ENCODE measurements at regions not wholly inside any gene's neighbourhood (a gene's known extent, or its start where the extent isn't known, plus 50 kb on each side); places are given as distances from the start of the nearest gene placed in this dataset.

GRCh38 chr4:57460967-57461366, 350.8 kb upstream of the IGFBP7 start:
- Histone ChIP-seq H3K9ac (ENCODE audit: low read length) (no peak overlapping the region), H3K4me3 (ENCODE audit: low read depth in 1 of 2, low read length in 2 of 2) (no peak overlapping the region), H3K9me3 (ENCODE audit: low read length) (no peaks in the 10 kb centered on the region), H3K4me1 (ENCODE audit: insufficient read depth, low read length) (no peaks in the 10 kb centered on the region), H3K36me3 (ENCODE audit: insufficient read depth, low read length) (no peaks in the 10 kb centered on the region), H3K27ac (ENCODE audit: low read depth, low read length) (no peak overlapping the region), H3K27me3 (ENCODE audit: control insufficient read depth in 1 of 2, insufficient read depth in 2 of 2, low read length in 2 of 2) (no peaks in the 10 kb centered on the region)

GRCh38 chr4:57448901-57449300, 338.7 kb upstream of the IGFBP7 start:
- H3K9me3 ChIP-seq (ENCODE audit: low read length): no peaks in the 10 kb centered on the region
- H3K27ac ChIP-seq (ENCODE audit: low read depth, low read length): no peak overlapping the region
- no peak overlapping the region for H3K9ac ChIP-seq (ENCODE audit: low read length)
- no peaks in the 10 kb centered on the region for H3K27me3 ChIP-seq (ENCODE audit: control insufficient read depth in 1 of 2, insufficient read depth in 2 of 2, low read length in 2 of 2)
- H3K4me1 ChIP-seq (ENCODE audit: insufficient read depth, low read length): no peaks in the 10 kb centered on the region
- no peaks in the 10 kb centered on the region for H3K36me3 ChIP-seq (ENCODE audit: insufficient read depth, low read length)
- no peak overlapping the region for H3K4me3 ChIP-seq (ENCODE audit: low read depth in 1 of 2, low read length in 2 of 2)

GRCh38 chr4:57448452-57448851, 338.3 kb upstream of the IGFBP7 start:
- H3K27me3 ChIP-seq (ENCODE audit: control insufficient read depth in 1 of 2, insufficient read depth in 2 of 2, low read length in 2 of 2): no peaks in the 10 kb centered on the region
- no peaks in the 10 kb centered on the region for H3K4me1 ChIP-seq (ENCODE audit: insufficient read depth, low read length)
- H3K4me3 ChIP-seq (ENCODE audit: low read depth in 1 of 2, low read length in 2 of 2): no peak overlapping the region
- no peaks in the 10 kb centered on the region for H3K9me3 ChIP-seq (ENCODE audit: low read length)
- H3K9ac ChIP-seq (ENCODE audit: low read length): no peak overlapping the region
- H3K27ac ChIP-seq (ENCODE audit: low read depth, low read length): no peak overlapping the region
- no peaks in the 10 kb centered on the region for H3K36me3 ChIP-seq (ENCODE audit: insufficient read depth, low read length)

GRCh38 chr4:57446266-57446665, 336.1 kb upstream of the IGFBP7 start:
- Histone ChIP-seq H3K27me3 (ENCODE audit: control insufficient read depth in 1 of 2, insufficient read depth in 2 of 2, low read length in 2 of 2) (no peaks in the 10 kb centered on the region), H3K4me3 (ENCODE audit: low read depth in 1 of 2, low read length in 2 of 2) (no peak overlapping the region), H3K36me3 (ENCODE audit: insufficient read depth, low read length) (no peaks in the 10 kb centered on the region), H3K9me3 (ENCODE audit: low read length) (no peaks in the 10 kb centered on the region), H3K4me1 (ENCODE audit: insufficient read depth, low read length) (no peaks in the 10 kb centered on the region), H3K27ac (ENCODE audit: low read depth, low read length) (no peak overlapping the region), H3K9ac (ENCODE audit: low read length) (no peak overlapping the region)

GRCh38 chr4:57445686-57446085, 335.5 kb upstream of the IGFBP7 start:
- H3K27me3 ChIP-seq (ENCODE audit: control insufficient read depth in 1 of 2, insufficient read depth in 2 of 2, low read length in 2 of 2): no peaks in the 10 kb centered on the region
- no peaks in the 10 kb centered on the region for H3K36me3 ChIP-seq (ENCODE audit: insufficient read depth, low read length)
- no peaks in the 10 kb centered on the region for H3K9me3 ChIP-seq (ENCODE audit: low read length)
- no peaks in the 10 kb centered on the region for H3K4me1 ChIP-seq (ENCODE audit: insufficient read depth, low read length)
- H3K9ac ChIP-seq (ENCODE audit: low read length): no peak overlapping the region
- no peak overlapping the region for H3K4me3 ChIP-seq (ENCODE audit: low read depth in 1 of 2, low read length in 2 of 2)
- no peak overlapping the region for H3K27ac ChIP-seq (ENCODE audit: low read depth, low read length)

GRCh38 chr4:57444671-57445070, 334.5 kb upstream of the IGFBP7 start:
- Histone ChIP-seq H3K27me3 (ENCODE audit: control insufficient read depth in 1 of 2, insufficient read depth in 2 of 2, low read length in 2 of 2) (no peaks in the 10 kb centered on the region), H3K27ac (ENCODE audit: low read depth, low read length) (no peak overlapping the region), H3K4me3 (ENCODE audit: low read depth in 1 of 2, low read length in 2 of 2) (no peak overlapping the region), H3K9me3 (ENCODE audit: low read length) (no peaks in the 10 kb centered on the region), H3K9ac (ENCODE audit: low read length) (no peak overlapping the region), H3K4me1 (ENCODE audit: insufficient read depth, low read length) (no peaks in the 10 kb centered on the region), H3K36me3 (ENCODE audit: insufficient read depth, low read length) (no peaks in the 10 kb centered on the region)

GRCh38 chr4:57443787-57444186, 333.6 kb upstream of the IGFBP7 start:
- Histone ChIP-seq H3K4me1 (ENCODE audit: insufficient read depth, low read length) (no peaks in the 10 kb centered on the region), H3K36me3 (ENCODE audit: insufficient read depth, low read length) (no peaks in the 10 kb centered on the region), H3K27me3 (ENCODE audit: control insufficient read depth in 1 of 2, insufficient read depth in 2 of 2, low read length in 2 of 2) (no peaks in the 10 kb centered on the region), H3K27ac (ENCODE audit: low read depth, low read length) (no peak overlapping the region), H3K9ac (ENCODE audit: low read length) (no peak overlapping the region), H3K4me3 (ENCODE audit: low read depth in 1 of 2, low read length in 2 of 2) (no peak overlapping the region), H3K9me3 (ENCODE audit: low read length) (no peaks in the 10 kb centered on the region)

- Histone ChIP-seq H3K27ac (ENCODE audit: low read depth, low read length) (no peak overlapping the region), H3K36me3 (ENCODE audit: insufficient read depth, low read length) (no peaks in the 10 kb centered on the region), H3K9me3 (ENCODE audit: low read length) (no peaks in the 10 kb centered on the region), H3K27me3 (ENCODE audit: control insufficient read depth in 1 of 2, insufficient read depth in 2 of 2, low read length in 2 of 2) (no peaks in the 10 kb centered on the region), H3K4me3 (ENCODE audit: low read depth in 1 of 2, low read length in 2 of 2) (no peak overlapping the region), H3K4me1 (ENCODE audit: insufficient read depth, low read length) (no peaks in the 10 kb centered on the region), H3K9ac (ENCODE audit: low read length) (no peak overlapping the region)
Measured at GRCh38 chr4:57443308-57443707, 333.1 kb upstream of the IGFBP7 start.

- H3K4me1 ChIP-seq (ENCODE audit: insufficient read depth, low read length): no peaks in the 10 kb centered on the region
- no peaks in the 10 kb centered on the region for H3K36me3 ChIP-seq (ENCODE audit: insufficient read depth, low read length)
- no peaks in the 10 kb centered on the region for H3K9me3 ChIP-seq (ENCODE audit: low read length)
- H3K9ac ChIP-seq (ENCODE audit: low read length): no peak overlapping the region
- H3K27me3 ChIP-seq (ENCODE audit: control insufficient read depth in 1 of 2, insufficient read depth in 2 of 2, low read length in 2 of 2): no peaks in the 10 kb centered on the region
- H3K4me3 ChIP-seq (ENCODE audit: low read depth in 1 of 2, low read length in 2 of 2): no peak overlapping the region
- no peak overlapping the region for H3K27ac ChIP-seq (ENCODE audit: low read depth, low read length)
Measured at GRCh38 chr4:57442831-57443291, 332.7 kb upstream of the IGFBP7 start.

GRCh38 chr4:57442241-57442640, 332.1 kb upstream of the IGFBP7 start:
- Histone ChIP-seq H3K27ac (ENCODE audit: low read depth, low read length) (no peak overlapping the region), H3K4me3 (ENCODE audit: low read depth in 1 of 2, low read length in 2 of 2) (no peak overlapping the region), H3K36me3 (ENCODE audit: insufficient read depth, low read length) (no peaks in the 10 kb centered on the region), H3K4me1 (ENCODE audit: insufficient read depth, low read length) (no peaks in the 10 kb centered on the region), H3K27me3 (ENCODE audit: control insufficient read depth in 1 of 2, insufficient read depth in 2 of 2, low read length in 2 of 2) (no peaks in the 10 kb centered on the region), H3K9me3 (ENCODE audit: low read length) (no peaks in the 10 kb centered on the region), H3K9ac (ENCODE audit: low read length) (no peak overlapping the region)

- Histone ChIP-seq H3K4me3 (ENCODE audit: low read depth in 1 of 2, low read length in 2 of 2) (no peak overlapping the region), H3K36me3 (ENCODE audit: insufficient read depth, low read length) (no peaks in the 10 kb centered on the region), H3K27me3 (ENCODE audit: control insufficient read depth in 1 of 2, insufficient read depth in 2 of 2, low read length in 2 of 2) (no peaks in the 10 kb centered on the region), H3K9me3 (ENCODE audit: low read length) (no peaks in the 10 kb centered on the region), H3K27ac (ENCODE audit: low read depth, low read length) (no peak overlapping the region), H3K4me1 (ENCODE audit: insufficient read depth, low read length) (no peaks in the 10 kb centered on the region), H3K9ac (ENCODE audit: low read length) (no peak overlapping the region)
Measured at GRCh38 chr4:57437649-57438048, 327.5 kb upstream of the IGFBP7 start.

GRCh38 chr4:57435300-57435699, 325.1 kb upstream of the IGFBP7 start:
- no peaks in the 10 kb centered on the region for H3K36me3 ChIP-seq (ENCODE audit: insufficient read depth, low read length)
- H3K27me3 ChIP-seq (ENCODE audit: control insufficient read depth in 1 of 2, insufficient read depth in 2 of 2, low read length in 2 of 2): no peaks in the 10 kb centered on the region
- H3K4me1 ChIP-seq (ENCODE audit: insufficient read depth, low read length): no peaks in the 10 kb centered on the region
- H3K9me3 ChIP-seq (ENCODE audit: low read length): no peaks in the 10 kb centered on the region
- H3K4me3 ChIP-seq (ENCODE audit: low read depth in 1 of 2, low read length in 2 of 2): no peak overlapping the region
- H3K9ac ChIP-seq (ENCODE audit: low read length): no peak overlapping the region
- H3K27ac ChIP-seq (ENCODE audit: low read depth, low read length): no peak overlapping the region

All from muscle layer of colon (tissue), 2 donors.